ENCODE measurements at regions not wholly inside any gene's neighbourhood (a gene's known extent, or its start where the extent isn't known, plus 50 kb on each side); places are given as distances from the start of the nearest gene placed in this dataset.

DNA sequence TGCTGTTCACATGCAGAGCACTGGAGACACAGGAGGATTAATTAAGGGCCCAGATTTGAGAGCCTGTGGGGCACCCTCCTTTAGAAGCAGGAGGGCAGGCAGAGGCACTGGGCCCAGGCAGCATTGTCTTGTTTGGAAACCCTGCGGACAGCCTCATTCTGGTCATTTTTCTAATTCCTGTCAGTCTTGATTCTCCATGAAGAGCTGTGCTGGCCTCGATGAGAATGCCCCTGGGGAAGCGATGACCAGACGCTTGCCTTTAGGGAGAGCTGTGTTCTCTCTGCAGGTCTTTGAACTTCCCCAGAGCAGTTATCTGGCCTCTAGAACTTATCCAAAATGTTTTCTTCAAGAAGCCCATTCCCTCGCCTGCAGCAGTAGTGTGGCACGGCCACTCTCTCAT is 117.8 kb upstream of the PTCH1 start:
- Mint-ChIP-seq H3K9me3 (ENCODE audit: low read depth) (no peaks in the 10 kb centered on the region), H3K4me3 (ENCODE audit: low read depth) (no peak overlapping the region), H3K36me3 (ENCODE audit: insufficient read depth) (no peaks in the 10 kb centered on the region), H3K27me3 (peaks cover 9% of the 10 kb centered on the region), H3K27ac (no peak overlapping the region), H3K4me1 (ENCODE audit: low read depth) (no peaks in the 10 kb centered on the region)
- DNase-seq (ENCODE audit: low spot score, unreplicated experiment) = no peak
- TF ChIP-seq, protein P1, sequence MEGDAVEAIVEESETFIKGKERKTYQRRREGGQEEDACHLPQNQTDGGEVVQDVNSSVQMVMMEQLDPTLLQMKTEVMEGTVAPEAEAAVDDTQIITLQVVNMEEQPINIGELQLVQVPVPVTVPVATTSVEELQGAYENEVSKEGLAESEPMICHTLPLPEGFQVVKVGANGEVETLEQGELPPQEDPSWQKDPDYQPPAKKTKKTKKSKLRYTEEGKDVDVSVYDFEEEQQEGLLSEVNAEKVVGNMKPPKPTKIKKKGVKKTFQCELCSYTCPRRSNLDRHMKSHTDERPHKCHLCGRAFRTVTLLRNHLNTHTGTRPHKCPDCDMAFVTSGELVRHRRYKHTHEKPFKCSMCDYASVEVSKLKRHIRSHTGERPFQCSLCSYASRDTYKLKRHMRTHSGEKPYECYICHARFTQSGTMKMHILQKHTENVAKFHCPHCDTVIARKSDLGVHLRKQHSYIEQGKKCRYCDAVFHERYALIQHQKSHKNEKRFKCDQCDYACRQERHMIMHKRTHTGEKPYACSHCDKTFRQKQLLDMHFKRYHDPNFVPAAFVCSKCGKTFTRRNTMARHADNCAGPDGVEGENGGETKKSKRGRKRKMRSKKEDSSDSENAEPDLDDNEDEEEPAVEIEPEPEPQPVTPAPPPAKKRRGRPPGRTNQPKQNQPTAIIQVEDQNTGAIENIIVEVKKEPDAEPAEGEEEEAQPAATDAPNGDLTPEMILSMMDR (IDR thresholded peaks at IDR 0.05; ENCODE audit: unreplicated experiment) = no peak

DNA sequence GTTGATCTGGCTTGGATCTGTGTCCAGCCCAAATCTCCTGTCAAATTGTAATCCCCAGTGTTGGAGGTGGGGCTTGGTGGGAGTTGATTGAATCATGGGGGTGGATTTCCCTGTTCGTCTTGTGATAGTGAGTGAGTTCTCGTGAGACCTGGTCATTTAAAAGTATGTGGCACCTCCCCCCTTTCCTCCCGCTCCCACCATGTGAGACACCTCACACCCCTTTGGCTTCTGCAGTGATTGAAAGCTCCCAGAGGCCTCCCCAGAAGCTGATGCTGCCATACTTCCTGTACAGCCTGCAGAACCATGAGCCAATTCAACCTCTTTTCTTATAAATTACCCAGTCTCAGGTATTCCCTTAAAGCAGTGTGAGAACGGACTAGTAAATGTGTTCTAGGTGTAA is 117.3 kb upstream of the PTCH1 start:
- Mint-ChIP-seq H3K27ac (no peak overlapping the region), H3K9me3 (ENCODE audit: low read depth) (no peaks in the 10 kb centered on the region), H3K36me3 (ENCODE audit: insufficient read depth) (no peaks in the 10 kb centered on the region), H3K27me3 (peaks cover 9% of the 10 kb centered on the region), H3K4me1 (ENCODE audit: low read depth) (no peaks in the 10 kb centered on the region), H3K4me3 (ENCODE audit: low read depth) (no peak overlapping the region)
- TF ChIP-seq, protein P1 (IDR thresholded peaks at IDR 0.05; ENCODE audit: unreplicated experiment) = no peak
- no peak for DNase-seq (ENCODE audit: low spot score, unreplicated experiment)

DNA sequence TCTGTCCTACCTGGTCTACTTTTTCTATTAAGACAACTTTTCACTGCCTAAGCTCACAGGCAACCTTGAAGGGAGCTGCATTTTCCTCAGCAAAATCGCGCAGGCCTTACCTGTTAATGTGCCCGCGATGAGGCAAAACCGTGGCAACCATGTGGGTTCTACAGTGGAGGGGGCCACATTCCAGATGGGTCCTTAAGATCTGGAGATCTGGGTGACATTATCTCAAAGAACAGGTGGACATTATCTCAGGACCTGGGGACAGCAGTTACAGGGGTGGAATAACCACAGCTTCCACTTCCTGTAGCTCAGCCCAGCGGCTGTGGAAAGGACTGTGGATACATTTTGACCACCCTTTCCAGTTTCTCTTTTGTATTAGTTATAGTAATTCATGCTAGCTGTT is 112.8 kb upstream of the PTCH1 start:
- TF ChIP-seq, protein P1 (IDR thresholded peaks at IDR 0.05; ENCODE audit: unreplicated experiment) = no peak
- Mint-ChIP-seq H3K4me3 (ENCODE audit: low read depth) (no peak overlapping the region), H3K36me3 (ENCODE audit: insufficient read depth) (no peaks in the 10 kb centered on the region), H3K4me1 (ENCODE audit: low read depth) (no peaks in the 10 kb centered on the region), H3K27ac (no peak overlapping the region), H3K9me3 (ENCODE audit: low read depth) (no peaks in the 10 kb centered on the region), H3K27me3 (peaks cover 9% of the 10 kb centered on the region)
- no peak for DNase-seq (ENCODE audit: low spot score, unreplicated experiment)

DNA sequence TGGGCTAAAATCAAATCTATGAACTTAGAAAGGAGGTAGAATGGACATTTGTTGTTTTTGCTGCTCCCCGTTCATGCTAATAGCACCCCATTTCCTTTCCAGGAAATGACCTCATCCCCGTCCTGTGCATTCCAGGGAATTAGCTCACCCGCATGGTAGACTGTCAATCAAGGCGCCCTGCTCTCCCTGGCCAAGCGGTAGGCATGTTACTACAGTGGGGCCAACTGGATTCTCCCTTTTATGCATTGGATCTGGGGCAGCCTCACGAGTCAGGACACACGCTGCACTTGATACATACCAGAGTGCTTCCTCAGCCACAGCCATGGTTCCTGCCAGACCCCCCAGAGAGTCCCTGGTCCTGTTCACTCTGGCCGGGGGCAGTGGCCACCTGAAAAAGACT is 111.0 kb upstream of the PTCH1 start:
- TF ChIP-seq, protein P1 (IDR thresholded peaks at IDR 0.05; ENCODE audit: unreplicated experiment) = no peak
- H3K27ac Mint-ChIP-seq = no peak overlapping the region
- no peak for DNase-seq (ENCODE audit: low spot score, unreplicated experiment)

DNA sequence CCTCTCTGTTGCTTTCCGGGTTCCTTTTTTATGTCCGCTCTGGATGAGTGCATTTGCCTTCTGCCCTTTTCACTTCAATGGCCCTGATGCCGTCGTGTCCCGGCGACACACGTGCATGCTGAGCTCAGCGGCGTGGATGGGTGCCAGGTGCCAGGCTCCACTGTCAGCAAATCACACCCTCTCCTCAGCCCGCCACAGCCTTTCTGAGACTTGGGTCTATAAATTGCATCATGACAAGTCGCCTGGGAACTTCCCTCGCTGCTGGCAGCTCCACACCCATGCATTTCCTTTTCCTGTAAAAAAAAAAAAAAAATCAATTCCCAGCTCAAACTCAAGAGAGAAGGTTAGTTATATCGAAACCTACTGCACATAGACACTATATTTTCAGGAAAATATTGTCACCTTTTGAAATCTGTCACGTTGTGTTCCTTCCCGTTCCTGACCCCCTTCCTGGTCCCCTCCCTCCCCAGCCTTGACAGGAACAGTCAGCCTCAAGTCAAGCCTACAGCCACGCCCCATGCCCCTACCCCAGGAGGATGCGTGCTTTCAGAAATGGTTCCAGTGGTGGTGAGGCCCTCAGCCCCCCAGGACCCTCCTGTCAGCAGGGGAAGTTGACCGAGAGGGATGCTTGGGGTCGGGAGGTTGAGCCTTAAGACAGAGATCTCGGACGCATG is 110.3 kb upstream of the PTCH1 start:
- Mint-ChIP-seq H3K4me3 (ENCODE audit: low read depth) (no peak overlapping the region), H3K27ac (no peak overlapping the region), H3K9me3 (ENCODE audit: low read depth) (no peaks in the 10 kb centered on the region), H3K36me3 (ENCODE audit: insufficient read depth) (no peaks in the 10 kb centered on the region), H3K27me3 (peaks cover 6% of the 10 kb centered on the region), H3K4me1 (ENCODE audit: low read depth) (no peaks in the 10 kb centered on the region)
- TF ChIP-seq, protein P1 (IDR thresholded peaks at IDR 0.05; ENCODE audit: unreplicated experiment) = no peak
- DNase-seq (ENCODE audit: low spot score, unreplicated experiment) = no peak

More for the DNA sequence above, 111.0 kb upstream of the PTCH1 start:
- Mint-ChIP-seq H3K4me1 (ENCODE audit: low read depth) (no peaks in the 10 kb centered on the region), H3K9me3 (ENCODE audit: low read depth) (no peaks in the 10 kb centered on the region), H3K36me3 (ENCODE audit: insufficient read depth) (no peaks in the 10 kb centered on the region), H3K27me3 (peaks cover 9% of the 10 kb centered on the region), H3K4me3 (ENCODE audit: low read depth) (no peak overlapping the region)
